GM12878 (cell line): ENCODE measurements at regions not wholly inside any gene's neighbourhood (a gene's known extent, or its start where the extent isn't known, plus 50 kb on each side); places are given as distances from the start of the nearest gene placed in this dataset.

Experiments
- BRCA1 ChIP-seq: IDR thresholded peaks from 2 replicates; pipeline ENCODE4 v1.6.1; 2011; ENCODE audit warnings: low read depth, low read length, improper control_type of control experiment
- FOS ChIP-seq: IDR thresholded peaks from 3 replicates; pipeline ENCODE4 v1.6.1; 2011; ENCODE audit warnings: borderline replicate concordance; ENCODE audit not compliant: insufficient read length; ENCODE audit errors: extremely low read depth
- NRF1 ChIP-seq: conservative IDR thresholded peaks from 2 replicates; pipeline ENCODE4 v1.6.1; 2011; ENCODE audit warnings: mild to moderate bottlenecking, low read depth, low read length, improper control_type of control experiment
- POLR2A ChIP-seq: IDR thresholded peaks from 2 replicates; pipeline ENCODE4 v1.6.1; 2011; ENCODE audit warnings: low read depth, mild to moderate bottlenecking, low read length
- POLR2AphosphoS5 ChIP-seq: IDR thresholded peaks from 2 replicates; pipeline ENCODE4 v1.6.1; 2011; ENCODE audit warnings: mild to moderate bottlenecking, low read length, inconsistent platforms
- TF ChIP-seq, protein P1 (sequence below), 3 experiments: IDR thresholded peaks in 2 of 3; conservative IDR thresholded peaks in 1 of 3; 2 replicates each; pipeline ENCODE4 v1.5.1; 2011; ENCODE audit warnings: low read depth in 3 of 3, low read length in 3 of 3, mild to moderate bottlenecking in 3 of 3, control low read depth in 2 of 3, moderate library complexity in 2 of 3, inconsistent platforms in 1 of 3, mixed read lengths in 1 of 3; ENCODE audit not compliant: control insufficient read depth in 2 of 3, insufficient read depth in 1 of 3; ENCODE audit errors: extremely low read depth in 1 of 3
- TF ChIP-seq, protein P2 (sequence below): IDR thresholded peaks from 2 replicates; pipeline ENCODE4 v1.6.1; 2012; ENCODE audit warnings: low read depth, low read length, improper control_type of control experiment

DNA sequence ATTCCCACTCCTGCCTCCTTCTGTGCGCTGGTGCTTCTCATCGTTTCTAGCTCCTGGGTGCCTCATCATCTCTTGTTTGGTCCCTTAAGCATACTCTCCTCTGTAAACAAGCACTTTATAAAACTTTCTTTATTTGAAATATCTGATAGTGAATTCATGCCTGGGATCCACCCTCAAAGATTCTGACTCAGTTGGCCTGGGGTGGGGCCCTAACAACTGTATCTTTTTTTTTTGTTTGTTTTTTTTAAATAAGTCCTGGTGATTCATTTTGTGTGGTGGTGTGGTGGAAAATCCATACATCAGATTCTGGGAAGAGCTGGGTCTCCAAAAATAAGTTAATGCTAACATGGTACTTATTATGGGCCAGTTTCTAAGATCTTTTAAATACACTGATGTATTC, 678.3 kb downstream of the TOX3 start:
- no peak for TF ChIP-seq POLR2AphosphoS5
- no peak for TF ChIP-seq POLR2A
- TF ChIP-seq FOS, result no peak
- no peak for TF ChIP-seq BRCA1
- TF ChIP-seq, protein P1, sequence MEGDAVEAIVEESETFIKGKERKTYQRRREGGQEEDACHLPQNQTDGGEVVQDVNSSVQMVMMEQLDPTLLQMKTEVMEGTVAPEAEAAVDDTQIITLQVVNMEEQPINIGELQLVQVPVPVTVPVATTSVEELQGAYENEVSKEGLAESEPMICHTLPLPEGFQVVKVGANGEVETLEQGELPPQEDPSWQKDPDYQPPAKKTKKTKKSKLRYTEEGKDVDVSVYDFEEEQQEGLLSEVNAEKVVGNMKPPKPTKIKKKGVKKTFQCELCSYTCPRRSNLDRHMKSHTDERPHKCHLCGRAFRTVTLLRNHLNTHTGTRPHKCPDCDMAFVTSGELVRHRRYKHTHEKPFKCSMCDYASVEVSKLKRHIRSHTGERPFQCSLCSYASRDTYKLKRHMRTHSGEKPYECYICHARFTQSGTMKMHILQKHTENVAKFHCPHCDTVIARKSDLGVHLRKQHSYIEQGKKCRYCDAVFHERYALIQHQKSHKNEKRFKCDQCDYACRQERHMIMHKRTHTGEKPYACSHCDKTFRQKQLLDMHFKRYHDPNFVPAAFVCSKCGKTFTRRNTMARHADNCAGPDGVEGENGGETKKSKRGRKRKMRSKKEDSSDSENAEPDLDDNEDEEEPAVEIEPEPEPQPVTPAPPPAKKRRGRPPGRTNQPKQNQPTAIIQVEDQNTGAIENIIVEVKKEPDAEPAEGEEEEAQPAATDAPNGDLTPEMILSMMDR (IDR thresholded peaks at IDR 0.05 in 2 of 3, conservative IDR thresholded peaks at IDR 0.05 in 1 of 3; ENCODE audit: control insufficient read depth in 2 of 3, extremely low read depth in 1 of 3, insufficient read depth in 1 of 3, low read depth in 3 of 3, low read length in 3 of 3), result no peak
- TF ChIP-seq, protein P2, sequence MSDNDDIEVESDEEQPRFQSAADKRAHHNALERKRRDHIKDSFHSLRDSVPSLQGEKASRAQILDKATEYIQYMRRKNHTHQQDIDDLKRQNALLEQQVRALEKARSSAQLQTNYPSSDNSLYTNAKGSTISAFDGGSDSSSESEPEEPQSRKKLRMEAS, result no peak
- TF ChIP-seq NRF1, result no peak
